ENCODE measurements at regions not wholly inside any gene's neighbourhood (a gene's known extent, or its start where the extent isn't known, plus 50 kb on each side); places are given as distances from the start of the nearest gene placed in this dataset.

DNA sequence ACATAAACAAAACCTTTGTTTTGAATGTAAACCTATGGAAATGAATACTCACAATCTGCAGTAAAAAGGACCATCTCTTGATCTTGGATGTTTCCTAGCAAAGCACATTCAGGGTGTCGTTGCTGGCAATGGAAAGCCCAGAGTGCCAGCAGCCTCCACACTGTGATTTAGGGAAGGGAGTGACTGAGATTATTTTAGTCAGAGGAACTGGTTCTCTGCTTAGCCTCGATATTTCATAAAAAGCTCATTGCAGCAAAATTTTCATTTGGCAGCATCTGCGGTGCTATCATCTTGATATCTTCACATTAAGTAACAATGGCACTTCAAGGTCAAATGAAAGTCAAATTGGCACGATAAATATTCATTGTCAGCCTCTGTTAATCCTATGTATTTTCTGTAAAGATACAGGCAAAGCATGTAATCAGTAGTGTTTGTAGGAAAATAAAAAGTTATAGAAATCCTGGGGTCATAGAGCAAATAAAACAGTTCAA is 116.0 kb downstream of the MACIR start:
- no peak for DNase-seq

DNA sequence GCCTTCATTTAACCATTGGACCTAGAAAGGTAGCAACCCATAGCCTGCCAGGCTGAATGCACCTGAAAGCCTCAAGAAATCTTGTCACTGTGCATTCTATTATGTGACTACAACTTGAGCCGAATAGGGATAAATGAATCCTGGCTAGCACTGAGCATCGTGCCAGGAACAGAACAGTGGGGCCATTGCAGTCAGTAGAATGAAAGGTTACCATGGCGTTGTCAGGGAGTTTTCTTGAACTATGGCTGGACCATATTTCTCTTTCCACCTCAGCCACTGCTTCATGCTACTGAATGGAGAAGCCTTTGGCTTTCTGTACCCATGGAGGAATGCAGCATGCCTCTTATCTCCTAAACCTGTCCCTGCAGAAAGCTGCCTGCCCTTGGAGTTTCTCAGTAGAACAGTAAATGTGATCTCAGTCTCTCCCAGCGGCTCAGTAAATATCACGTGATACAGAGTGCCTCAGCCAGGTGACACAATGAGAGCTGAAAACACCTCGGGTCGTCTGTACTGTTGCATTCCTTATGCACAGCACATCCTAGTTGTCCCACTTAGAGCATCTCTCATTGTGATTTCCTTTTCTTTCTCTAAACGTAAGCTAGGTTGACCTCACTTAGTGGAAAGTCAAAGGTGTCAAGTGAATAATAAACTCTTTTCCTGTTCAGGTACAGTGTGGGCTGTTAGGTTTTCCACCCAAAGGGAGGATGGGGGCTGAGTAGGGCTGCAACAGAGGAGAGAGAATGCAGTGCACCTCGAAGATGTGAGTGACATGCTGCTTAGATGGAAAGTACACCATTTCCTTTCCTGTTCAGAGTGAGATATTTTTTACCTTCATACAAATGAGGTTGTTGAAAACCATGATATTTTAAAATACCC is 115.3 kb downstream of the MACIR start:
- DNase-seq = no peak

DNA sequence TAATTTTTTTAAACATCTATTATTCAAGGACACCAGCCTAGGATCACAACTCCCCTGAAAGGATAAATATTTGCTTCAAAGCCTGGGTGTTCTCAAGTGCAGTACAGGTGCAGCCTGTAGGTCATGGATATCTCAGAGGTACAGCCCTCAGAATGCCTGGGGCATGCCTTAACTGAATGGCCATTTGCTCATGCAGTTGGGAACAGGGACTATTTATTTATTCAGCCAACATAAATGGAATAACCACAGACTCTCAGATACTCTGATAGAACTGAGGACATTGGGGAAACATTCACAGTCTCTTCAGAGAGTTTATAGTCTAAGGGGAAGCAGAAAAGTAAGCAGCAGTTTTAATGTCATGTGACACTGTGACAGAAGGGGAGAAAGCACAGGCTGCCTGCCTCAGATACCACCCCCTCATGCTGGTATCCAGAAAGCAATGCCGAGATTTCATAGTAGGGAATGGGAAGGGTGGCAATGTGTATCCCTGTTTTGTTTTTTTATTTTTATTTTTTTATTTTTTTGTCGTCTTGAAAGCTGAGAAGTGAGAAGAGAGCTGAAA is 112.6 kb downstream of the MACIR start:
- no peak for DNase-seq

DNA sequence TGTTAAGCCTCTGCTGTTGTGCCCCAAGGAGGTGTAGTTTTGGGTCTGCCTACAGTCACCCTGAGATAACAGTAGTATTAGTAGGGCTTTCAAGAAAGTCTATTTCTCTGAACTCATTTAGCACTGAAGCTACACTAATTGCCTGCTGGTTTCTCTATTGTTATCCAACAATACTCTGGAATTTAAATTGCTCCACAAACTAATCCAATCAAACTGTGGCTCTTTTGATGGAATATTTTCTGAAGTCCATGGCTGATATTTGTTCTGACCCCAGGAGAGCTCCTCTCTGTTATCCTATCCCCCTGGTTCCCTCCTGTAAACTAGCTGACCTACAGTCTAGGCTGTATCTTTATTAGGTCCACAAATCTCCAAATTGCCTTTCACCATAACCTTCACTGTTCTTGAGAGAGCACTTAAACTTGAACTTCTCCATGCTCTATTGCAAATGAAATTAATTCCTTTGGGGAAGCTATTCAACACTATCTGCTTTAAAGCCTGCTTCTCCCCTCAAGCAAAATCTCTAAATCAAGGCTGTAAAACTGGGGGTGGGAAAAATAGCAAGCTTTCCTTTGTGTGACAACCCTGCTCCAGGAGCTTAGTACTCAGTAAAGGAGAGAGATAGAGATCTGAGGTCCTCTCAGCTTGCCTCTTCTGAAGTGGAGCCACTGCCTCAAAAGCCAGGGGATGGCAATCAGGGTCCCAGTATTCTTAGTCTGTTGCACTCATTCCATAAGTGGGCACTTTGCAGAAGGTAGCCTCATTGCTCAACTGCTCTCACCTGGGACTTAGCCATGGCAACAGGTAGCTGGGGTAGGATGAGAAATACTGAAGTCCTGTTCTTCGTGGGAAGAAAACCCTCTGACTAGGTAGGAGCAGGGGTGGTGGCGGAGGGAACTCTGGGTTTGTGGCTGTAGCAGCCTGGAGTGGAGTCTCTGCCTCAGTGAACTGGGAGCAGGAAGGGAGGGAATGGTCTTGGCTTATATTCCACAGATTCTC is 110.9 kb downstream of the MACIR start:
- no peak for DNase-seq

DNA sequence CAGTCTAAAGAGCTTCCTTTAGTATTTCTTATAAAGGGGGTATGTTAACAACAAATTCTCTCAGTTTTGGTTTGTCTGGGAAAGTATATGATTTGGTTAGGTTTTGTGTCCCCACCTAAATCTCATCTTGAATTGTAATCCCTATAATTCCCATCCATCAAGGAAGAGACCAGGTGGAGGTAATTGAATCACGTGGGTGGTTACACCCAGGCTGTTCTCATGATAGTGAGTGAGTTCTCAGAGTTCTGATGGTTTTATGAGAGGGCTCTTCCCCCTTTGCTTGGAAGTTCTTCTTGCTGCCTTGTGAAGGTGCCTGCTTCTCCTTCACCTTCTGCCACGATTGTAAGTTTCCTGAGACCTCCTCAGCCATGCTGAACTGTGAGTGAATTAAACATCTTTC is 109.1 kb downstream of the MACIR start:
- DNase-seq = no peak

DNA sequence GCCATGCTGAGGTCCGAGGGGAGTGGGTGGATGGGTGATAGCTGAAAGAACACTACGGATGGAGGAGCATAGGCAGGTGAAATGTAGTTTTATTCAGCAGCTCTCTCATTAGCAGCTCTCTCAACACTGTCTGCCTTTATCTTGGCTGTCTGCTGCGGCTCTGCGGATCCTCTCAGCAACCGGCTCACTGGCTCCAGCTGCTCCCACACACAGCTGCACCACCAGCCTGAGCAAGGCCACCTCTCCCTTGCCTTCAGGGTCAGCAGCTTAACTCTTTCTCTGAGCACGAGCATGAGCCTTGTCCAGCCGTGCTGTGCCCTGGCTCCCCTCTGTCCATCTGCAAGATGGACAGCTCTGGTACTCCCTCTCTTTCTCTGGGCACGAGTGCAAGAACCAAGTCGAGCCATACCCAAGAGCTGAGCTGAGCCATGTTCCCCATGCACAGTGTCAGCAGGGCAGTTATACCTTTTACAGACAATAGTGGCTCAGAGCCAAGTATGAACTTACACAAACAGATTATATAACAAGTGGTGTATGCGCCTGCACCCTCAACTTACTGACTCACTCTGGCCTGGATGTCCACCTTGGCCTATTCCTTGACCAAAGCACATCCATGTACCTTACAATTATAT is 108.5 kb downstream of the MACIR start:
- DNase-seq = no peak

DNA sequence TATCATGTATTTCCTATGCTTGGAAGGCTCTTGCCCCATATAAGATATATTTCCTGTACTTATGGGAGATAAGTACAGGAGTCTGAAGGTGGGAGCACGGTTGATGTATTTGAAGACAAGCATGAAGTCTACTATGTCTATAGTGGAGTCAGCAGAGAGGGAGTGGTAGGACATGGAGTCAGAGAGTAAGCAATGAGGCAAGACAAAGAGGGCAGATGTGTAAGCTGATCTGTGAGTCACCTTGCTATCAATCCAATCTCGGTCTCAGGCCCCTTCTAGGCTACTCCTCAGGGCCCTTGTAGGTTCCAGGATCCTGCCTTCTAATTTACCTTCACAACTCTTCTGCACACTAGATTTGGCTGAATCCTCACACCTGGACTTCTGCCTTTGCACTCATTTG is 105.5 kb downstream of the MACIR start:
- DNase-seq = no peak

DNA sequence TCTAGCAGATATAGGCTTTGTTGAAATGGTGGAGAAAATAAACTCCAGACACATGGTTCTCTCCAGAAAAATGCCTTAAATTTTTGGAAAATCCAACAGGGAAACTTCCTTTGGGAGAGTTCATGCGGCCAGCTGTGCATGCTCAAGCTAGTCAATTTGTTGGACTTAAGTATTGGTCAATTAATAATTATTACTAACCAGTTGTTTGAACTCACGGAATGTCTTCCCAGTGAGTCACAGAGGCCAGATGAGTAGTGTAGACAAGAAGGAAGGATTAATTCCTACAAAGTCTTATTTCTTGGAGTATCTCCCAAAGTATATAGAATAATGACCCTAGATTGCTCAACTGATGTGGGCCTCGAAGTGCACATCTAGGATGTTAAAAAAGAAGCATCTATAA is 103.6 kb downstream of the MACIR start:
- no peak for DNase-seq

DNA sequence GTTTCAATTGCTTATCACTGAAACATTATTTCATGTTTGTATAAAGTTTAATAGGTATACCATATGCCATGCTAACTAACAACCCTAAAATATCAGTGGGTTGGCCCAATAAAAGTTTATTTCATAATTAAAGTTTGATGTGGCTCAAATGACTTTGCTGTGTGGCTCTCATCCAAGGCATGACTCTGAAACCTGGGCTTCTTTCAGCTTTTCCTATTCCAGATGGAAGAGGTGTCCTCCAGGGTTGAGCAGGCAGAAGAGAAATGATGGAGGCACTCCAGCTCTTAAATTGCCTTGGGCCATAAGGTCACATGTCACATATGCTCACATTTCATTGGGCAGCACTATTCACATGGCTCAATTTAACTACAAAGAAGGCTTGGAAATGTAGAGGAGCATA is 101.9 kb downstream of the MACIR start:
- DNase-seq = no peak

DNA sequence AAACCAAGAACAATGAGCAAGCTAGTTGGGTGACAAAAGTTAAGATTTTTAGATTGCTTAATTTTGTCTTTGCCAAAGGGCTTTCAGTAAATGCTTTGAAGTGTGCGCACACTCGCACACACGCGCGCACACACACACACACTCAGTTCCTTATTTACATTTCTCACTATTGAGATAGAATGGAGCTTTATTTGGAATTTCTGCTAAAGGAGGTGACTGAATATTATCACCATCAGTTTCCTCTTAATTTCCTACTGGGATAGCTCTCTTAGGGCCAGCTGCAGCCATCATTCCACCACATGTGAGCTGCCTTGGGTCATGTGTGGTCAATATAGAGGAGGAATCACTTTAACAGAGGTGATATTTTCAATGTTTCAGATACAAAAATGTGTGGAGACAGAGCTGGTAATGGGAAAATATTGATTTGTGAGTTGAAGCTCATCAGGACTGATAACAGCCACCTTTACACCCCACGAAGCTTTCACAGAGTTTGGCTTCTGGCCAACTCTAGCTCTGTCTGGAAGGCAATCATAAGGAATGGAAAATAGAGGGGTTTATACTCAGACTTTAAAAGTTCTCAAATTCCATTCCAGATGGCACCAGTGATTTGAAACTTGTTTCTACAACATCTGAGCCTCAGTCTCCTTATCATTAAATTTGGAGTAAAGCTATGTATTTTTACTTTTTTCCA is 99.9 kb downstream of the MACIR start:
- DNase-seq = no peak

DNA sequence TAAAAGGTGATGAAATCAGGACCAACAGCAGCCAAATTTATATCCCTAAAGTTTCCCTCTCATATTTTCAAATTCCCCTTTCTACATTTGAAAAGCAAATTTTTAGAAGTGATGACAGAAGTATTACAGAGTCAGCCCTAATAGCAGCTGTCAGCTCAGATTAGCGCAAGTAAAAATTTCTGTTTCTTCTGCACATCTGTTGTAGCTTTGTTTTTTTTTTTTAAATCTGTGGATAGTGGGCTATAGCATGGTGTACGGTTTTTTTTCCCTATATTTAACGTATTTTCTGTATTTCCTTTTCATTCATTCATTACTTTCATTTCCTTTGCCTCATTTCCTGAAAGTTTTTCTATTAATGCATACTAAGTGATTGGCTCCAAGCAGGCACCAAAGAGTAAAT is 99.1 kb downstream of the MACIR start:
- DNase-seq = no peak

DNA sequence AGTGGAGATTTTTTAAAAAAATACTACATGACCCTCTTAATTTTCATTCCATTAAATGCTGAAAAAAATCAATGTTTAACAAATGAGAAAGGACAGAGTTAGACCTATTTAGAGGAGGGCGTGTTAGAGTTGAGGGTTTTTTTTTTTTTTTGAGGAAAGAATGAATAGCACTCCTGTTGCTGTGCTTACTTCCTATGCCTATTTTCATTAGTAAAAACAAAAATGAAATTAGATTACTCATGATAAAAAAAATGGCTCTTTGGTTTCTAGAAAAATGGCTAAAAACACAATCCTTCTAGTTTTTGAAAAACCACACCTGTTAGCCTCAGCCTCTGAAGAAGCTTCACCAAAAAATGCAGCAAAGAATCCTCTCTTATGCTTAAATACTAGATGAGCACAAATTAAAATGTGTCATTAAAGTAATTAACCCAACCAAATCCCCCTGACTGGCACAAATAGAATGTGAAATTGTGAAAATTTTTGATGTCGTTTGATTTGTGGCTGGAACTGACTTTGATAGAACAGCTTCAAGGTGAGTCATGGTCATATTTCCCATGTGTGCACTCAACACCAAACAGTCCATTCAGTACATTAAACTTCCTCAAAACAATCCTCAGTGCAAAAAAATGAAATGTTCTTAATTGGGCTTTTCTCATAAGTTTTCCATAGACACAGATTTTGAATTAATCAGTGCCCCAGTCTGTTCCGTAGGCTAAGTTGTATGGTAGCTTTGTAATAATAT is 98.0 kb downstream of the MACIR start:
- DNase-seq = no peak

DNA sequence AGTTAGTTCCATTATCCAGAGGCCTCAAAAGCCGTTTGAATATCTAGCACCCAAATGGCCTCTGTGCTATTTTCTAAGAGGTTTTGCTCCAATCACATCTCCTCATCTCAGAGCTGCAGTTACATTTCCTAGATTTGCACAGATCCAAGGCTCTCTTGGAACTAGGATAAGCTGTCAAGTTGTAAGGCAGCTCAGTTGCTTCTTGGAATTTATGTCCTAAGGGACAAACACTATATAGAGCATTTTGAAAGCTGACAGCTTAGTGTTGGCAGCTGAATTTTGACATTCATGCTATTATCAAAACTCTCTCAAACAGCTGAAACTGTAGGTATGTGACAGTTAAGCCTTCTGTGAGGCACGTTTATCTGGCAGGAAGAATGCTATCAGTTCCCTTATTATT is 97.0 kb downstream of the MACIR start:
- no peak for DNase-seq

DNA sequence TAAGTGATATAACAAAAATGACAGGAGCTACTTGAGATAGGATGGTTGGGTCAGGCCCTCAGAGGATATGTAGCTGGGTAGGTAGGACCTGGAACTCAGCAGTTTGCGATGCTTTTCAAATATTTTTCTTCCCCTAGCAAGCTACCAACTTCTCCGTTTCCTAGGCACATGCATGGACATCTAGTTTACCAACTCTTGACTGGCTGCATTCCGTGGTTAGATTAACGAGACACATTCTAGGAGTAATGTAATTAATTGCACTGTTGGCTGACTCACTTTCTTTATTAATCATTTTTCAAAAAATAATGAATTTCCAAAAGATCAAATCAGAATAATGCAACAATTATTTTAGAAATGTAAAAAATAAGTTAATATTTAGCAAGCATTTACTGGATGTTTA is 95.9 kb downstream of the MACIR start:
- DNase-seq = no peak

DNA sequence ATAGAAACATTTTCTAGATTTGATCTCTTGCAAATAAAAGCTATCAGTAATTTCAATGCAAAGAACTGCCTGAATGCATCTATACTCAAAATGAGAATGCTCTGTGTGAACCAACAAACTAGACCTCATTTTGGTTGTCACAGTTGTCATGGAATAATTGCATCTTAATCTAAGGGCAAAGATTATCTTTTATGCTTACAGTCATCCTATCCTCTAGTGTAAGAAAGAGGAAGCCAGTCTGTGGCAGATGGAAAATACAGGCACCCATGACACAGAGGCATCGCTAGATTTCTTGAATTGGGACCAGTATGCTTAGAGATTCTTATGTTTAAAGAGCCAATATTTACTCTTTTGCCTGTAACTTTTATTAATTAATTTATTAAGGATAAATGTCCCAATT is 95.0 kb downstream of the MACIR start:
- DNase-seq = no peak

DNA sequence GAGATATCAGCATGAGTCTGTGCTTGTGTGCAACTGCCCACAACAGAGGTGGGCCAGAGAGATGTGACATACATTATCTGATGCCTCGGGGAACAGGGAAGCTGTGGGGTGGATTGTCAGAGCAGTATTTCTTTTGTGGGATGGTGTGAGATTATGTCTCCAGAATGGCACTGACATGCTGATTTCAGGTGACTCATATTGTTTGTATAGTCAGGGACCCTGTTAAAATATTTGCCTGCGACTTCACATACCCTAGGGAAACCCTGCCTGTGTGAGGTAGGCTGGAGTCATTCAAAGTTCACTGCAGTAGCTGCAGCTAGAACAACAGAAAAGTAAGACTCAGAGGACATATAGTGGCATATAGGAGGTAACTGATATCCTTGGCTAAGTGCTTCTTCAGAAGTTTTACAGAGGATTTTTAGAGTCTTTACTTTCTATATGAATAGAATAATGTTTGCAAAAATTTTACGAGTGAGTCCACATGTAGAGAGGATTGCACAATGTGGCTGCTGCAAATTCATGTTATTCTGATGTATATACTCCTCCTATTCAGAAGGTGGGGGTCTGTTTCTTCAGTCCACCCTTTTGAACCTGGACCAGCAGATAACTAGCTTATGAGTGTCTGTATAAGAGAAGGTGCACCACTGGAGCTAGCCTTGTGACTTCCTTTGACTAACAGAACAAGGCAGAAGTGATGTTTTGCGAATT is 89.3 kb downstream of the MACIR start:
- no peak for DNase-seq

DNA sequence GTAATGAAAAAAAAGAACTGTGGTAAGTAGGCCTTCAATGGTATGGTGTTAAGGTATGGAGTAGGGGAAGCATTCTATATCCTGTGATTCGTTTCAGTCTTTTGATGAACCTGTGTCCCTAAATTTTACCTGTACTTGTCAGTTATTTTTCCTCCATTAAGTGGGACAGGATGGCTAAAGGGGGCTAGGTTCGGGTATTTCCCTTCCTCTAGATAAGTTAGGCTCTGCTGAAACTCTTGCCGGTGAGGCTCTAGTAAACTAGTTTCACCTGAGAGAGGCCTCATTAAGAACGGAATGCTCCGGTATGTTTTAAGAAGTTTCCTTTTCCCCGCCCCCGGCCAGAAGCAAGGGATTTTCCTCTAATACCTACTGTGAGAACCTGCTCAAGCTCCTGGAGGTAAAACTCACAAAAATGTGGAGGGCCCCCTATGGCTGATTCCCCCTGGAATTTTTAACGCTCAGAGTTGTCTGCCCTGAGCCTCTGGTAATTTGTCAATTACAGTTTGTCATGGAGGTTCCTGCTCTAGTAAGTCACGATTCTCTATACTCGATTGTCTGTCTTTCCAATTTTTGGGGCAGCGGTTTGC is 87.7 kb downstream of the MACIR start:
- no peak for DNase-seq

DNA sequence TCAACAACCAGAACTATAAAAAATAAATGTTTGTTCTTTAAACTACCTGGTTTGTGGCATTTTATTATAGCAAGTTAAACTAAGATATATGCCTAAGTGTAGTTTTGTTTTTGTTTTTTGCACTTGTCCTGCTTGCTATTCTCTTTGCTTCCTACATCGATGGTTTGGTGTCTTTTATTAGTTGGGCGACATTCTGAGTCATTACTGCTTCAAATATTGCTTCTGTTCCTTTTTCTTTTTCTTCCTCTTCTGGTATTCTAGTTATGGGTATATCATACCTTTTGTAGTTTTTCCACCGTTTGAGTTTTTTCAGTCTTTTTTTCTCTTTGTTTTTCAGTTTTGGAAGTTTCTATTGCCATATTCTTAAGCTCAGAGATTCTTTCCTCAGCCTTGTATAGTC is 86.9 kb downstream of the MACIR start:
- DNase-seq = no peak

DNA sequence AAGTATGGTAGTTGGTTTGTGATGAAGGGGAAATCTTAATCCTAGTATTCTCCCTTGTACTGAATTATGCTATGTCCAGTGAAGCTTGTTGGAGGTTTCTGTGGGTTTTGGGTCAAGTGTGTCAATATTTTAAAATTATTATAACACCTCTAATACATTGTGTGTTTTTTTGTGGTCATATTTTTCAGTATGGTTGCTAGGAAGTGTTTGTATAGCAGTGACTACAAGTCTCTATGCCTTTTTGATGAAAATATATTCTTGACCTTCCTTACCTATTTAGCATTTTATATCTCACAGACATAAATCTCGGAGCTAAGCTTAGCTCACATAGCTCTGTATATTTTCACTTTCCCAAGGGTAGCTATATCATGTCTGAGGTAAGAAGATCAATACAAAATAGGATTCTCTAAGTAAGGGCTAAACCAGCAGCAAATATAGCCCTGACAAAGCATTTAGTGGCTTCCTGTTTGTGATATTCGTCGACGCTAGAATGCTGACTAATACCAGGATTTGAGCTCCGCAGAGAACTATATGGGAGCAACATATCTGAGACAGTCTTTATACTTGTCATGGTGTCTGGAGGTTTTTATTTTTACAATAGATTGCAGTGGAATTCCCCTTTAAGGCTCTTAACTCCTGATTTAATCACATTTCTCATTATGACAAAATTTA is 82.3 kb downstream of the MACIR start:
- DNase-seq = no peak

DNA sequence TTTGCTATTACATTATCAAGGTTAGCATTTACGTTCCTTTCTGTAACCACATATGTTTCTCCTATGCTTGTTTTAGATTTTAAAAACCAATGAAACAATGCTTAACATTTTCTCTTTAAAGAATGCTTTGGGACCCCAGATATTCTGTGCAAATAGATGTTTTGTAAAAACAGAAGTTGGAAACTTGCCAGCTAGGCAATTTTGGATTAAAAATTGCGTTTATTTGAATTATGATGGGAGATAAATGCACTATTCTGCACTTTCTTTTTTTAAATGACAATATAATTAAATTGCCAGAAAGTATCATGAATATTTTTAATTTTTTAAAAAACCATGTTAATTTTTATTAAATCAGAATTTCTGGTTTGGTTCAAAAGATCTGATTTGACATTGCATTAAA is 81.6 kb downstream of the MACIR start:
- no peak for DNase-seq
